DOHH2 (cell line): ENCODE measurements at regions not wholly inside any gene's neighbourhood (a gene's known extent, or its start where the extent isn't known, plus 50 kb on each side); places are given as distances from the start of the nearest gene placed in this dataset.

Experiments
- H3F3A ChIP-seq: fragments of 200-600 bp; sonication (generic), shearing (Covaris generic); 2 replicates; pipeline ENCODE4 v1.6.0; 2016; ENCODE audit warnings: antibody characterized with exemption, mild to moderate bottlenecking; ENCODE audit not compliant: control insufficient read depth, insufficient read depth
- H3K27ac ChIP-seq: fragments of 200-600 bp; sonication (generic); 2 replicates; pipeline ENCODE4 v1.5.1; 2014; ENCODE audit warnings: low read depth, mild to moderate bottlenecking, low read length, moderate library complexity
- H3K27me3 ChIP-seq: fragments of 200-600 bp; sonication (generic); 2 replicates; pipeline ENCODE4 v1.6.1; 2014; ENCODE audit warnings: mild to moderate bottlenecking, low read length, mixed read lengths; ENCODE audit not compliant: control insufficient read depth
- H3K36me3 ChIP-seq: fragments of 200-600 bp; sonication (generic); 2 replicates; pipeline ENCODE4 v1.6.1; 2014; ENCODE audit warnings: mild to moderate bottlenecking, low read length, moderate library complexity, mixed read lengths; ENCODE audit not compliant: control insufficient read depth
- H3K4me1 ChIP-seq: fragments of 200-600 bp; sonication (generic); 2 replicates; pipeline ENCODE4 v1.6.1; 2014; ENCODE audit warnings: mild to moderate bottlenecking, low read length, mixed read lengths; ENCODE audit not compliant: control insufficient read depth
- H3K4me2 ChIP-seq: fragments of 200-600 bp; sonication (generic); 2 replicates; pipeline ENCODE4 v1.6.0; 2014; ENCODE audit warnings: mild to moderate bottlenecking, low read length, moderate library complexity
- H3K4me3 ChIP-seq: fragments of 200-600 bp; sonication (generic); 2 replicates; pipeline ENCODE4 v1.5.1; 2014; ENCODE audit warnings: mild to moderate bottlenecking, low read length, mixed read lengths
- H3K79me2 ChIP-seq: fragments of 200-600 bp; sonication (generic); 2 replicates; pipeline ENCODE4 v1.6.1; 2014; ENCODE audit warnings: mild to moderate bottlenecking, low read length, mixed read lengths; ENCODE audit not compliant: control insufficient read depth
- H3K9me2 ChIP-seq: fragments of 200-600 bp; sonication (generic); replicated peaks from 2 replicates; pipeline ENCODE4 v1.6.1; 2014; ENCODE audit warnings: mild to moderate bottlenecking, low read length, mixed read lengths; ENCODE audit not compliant: control insufficient read depth
- H3K9me3 ChIP-seq: fragments of 200-600 bp; sonication (generic); 2 replicates; pipeline ENCODE4 v1.6.1; 2014; ENCODE audit warnings: antibody characterized with exemption, low read length, mixed read lengths; ENCODE audit not compliant: control insufficient read depth, insufficient read depth
- H4K20me1 ChIP-seq: fragments of 200-600 bp; sonication (generic); 2 replicates; pipeline ENCODE4 v1.6.0; 2014; ENCODE audit warnings: low read depth, mild to moderate bottlenecking, antibody characterized with exemption, low read length, moderate library complexity; ENCODE audit not compliant: control insufficient read depth, insufficient read depth
- CTCF ChIP-seq: fragments of 200-600 bp; sonication (generic); IDR thresholded peaks from one replicate; pipeline ENCODE4 v1.5.1; 2014; ENCODE audit warnings: antibody characterized with exemption, mild to moderate bottlenecking, low read depth, low read length; ENCODE audit not compliant: poor library complexity, severe bottlenecking
- EZH2phosphoT487 ChIP-seq: fragments of 200-600 bp; sonication (generic); IDR thresholded peaks from 2 replicates; pipeline ENCODE4 v1.6.1; 2017; ENCODE audit warnings: borderline replicate concordance, mild to moderate bottlenecking, antibody characterized with exemption, low read length, moderate library complexity, mixed read lengths

- Histone ChIP-seq H3K27me3 (peaks cover 16% of the 10 kb centered on the region), H3K79me2 (no peaks in the 10 kb centered on the region), H3K27ac (no peak overlapping the region), H3K36me3 (no peaks in the 10 kb centered on the region), H3K9me2 (no peaks in the 10 kb centered on the region), H3K4me1 (no peaks in the 10 kb centered on the region), H3F3A (no peaks in the 10 kb centered on the region), H3K4me2 (no peak overlapping the region), H4K20me1 (no peaks in the 10 kb centered on the region), H3K9me3 (no peaks in the 10 kb centered on the region), H3K4me3 (no peak overlapping the region)
- TF ChIP-seq CTCF = no peak
Measured at GRCh38 chr1:37358992-37359391, 115.4 kb upstream of the ZC3H12A start.

DNA sequence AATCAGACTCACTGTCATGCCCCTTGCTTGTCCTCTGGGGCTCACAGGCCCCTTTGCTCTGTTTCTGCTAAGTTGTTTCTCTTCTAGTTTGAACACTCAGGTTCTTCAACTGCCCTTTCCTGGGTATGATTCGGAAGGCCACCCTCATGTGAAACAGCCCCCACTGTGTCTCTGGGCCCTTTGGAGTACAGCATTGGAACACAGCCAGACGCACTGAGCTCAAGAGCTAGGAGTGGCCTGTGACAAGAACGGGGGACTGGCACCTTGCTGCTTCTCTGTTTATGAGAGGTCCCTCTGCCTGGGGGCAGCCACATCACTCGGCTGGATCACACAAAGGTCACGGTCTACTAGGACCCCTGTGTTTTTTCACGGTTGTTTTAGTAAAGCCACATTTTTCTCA, 114.4 kb upstream of the ZC3H12A start:
- H3K27ac ChIP-seq = no peak overlapping the region
- no peaks in the 10 kb centered on the region for H3K9me3 ChIP-seq
- no peaks in the 10 kb centered on the region for H4K20me1 ChIP-seq
- peaks cover 18% of the 10 kb centered on the region for H3K27me3 ChIP-seq
- H3K4me2 ChIP-seq = no peak overlapping the region
- H3K4me3 ChIP-seq = no peak overlapping the region
- H3K79me2 ChIP-seq = no peaks in the 10 kb centered on the region
- H3K36me3 ChIP-seq = no peaks in the 10 kb centered on the region
- no peaks in the 10 kb centered on the region for H3K4me1 ChIP-seq
- no peaks in the 10 kb centered on the region for H3K9me2 ChIP-seq
- TF ChIP-seq EZH2phosphoT487 (no peak), CTCF (no peak)
- no peaks in the 10 kb centered on the region for H3F3A ChIP-seq

GRCh38 chr1:37362594-37363385, 111.6 kb upstream of the ZC3H12A start:
- peaks cover 18% of the 10 kb centered on the region for H3K27me3 ChIP-seq
- H3K4me1 ChIP-seq = no peaks in the 10 kb centered on the region
- no peaks in the 10 kb centered on the region for H4K20me1 ChIP-seq
- no peaks in the 10 kb centered on the region for H3K9me3 ChIP-seq
- H3F3A ChIP-seq = no peaks in the 10 kb centered on the region
- H3K4me3 ChIP-seq = no peak overlapping the region
- no peaks in the 10 kb centered on the region for H3K9me2 ChIP-seq
- TF ChIP-seq EZH2phosphoT487 = no peak
- TF ChIP-seq CTCF = no peak
- H3K36me3 ChIP-seq = no peaks in the 10 kb centered on the region
- H3K27ac ChIP-seq = no peak overlapping the region
- H3K4me2 ChIP-seq = no peak overlapping the region
- no peaks in the 10 kb centered on the region for H3K79me2 ChIP-seq
